Sigmoid colon (tissue), 4 donors: ENCODE measurements at regions not wholly inside any gene's neighbourhood (a gene's known extent, or its start where the extent isn't known, plus 50 kb on each side); places are given as distances from the start of the nearest gene placed in this dataset.

Experiments
- CTCF ChIP-seq, 4 experiments: fragments of 450-650 bp in 3 of 4; fragments of 200-600 bp in 1 of 4; IDR thresholded peaks; one replicate each; pipeline ENCODE4 v1.5.1; 2016 to 2019; ENCODE audit warnings: antibody characterized with exemption in 4 of 4, mild to moderate bottlenecking in 3 of 4, moderate library complexity in 2 of 4
- EP300 ChIP-seq, 4 donors: sonication (generic); formaldehyde crosslinking; IDR thresholded peaks; one replicate each; pipeline ENCODE4 v1.6.1; 2017; ENCODE audit warnings: antibody characterized with exemption in 4 of 4
- POLR2A ChIP-seq, 2 donors: fragments of 450-650 bp; IDR thresholded peaks; one replicate each; pipeline ENCODE4 v1.6.1; 2016; ENCODE audit warnings: antibody characterized with exemption in 2 of 2, mild to moderate bottlenecking in 2 of 2, moderate library complexity in 2 of 2
- POLR2AphosphoS5 ChIP-seq, 4 donors: sonication (generic); formaldehyde crosslinking; IDR thresholded peaks; one replicate each; pipeline ENCODE4 v1.6.1; 2017; ENCODE audit warnings: antibody characterized with exemption in 4 of 4

GRCh38 chr13:44801990-44802389 lies 187.3 kb downstream of the NUFIP1 start:
- no peak for TF ChIP-seq EP300 (IDR thresholded peaks at IDR 0.05)
- TF ChIP-seq CTCF (IDR thresholded peaks at IDR 0.05), result no peak
- no peak for TF ChIP-seq POLR2A (IDR thresholded peaks at IDR 0.05)
- no peak for TF ChIP-seq POLR2AphosphoS5 (IDR thresholded peaks at IDR 0.05)
